Activated B cell treated with CpG ODN at 0.5 μM for 24 hours (primary cell): ENCODE measurements at regions not wholly inside any gene's neighbourhood (a gene's known extent, or its start where the extent isn't known, plus 50 kb on each side); places are given as distances from the start of the nearest gene placed in this dataset.

Source experiments
- ATAC-seq: fragments of 200-7000 bp; cut with Tn5 transposase; one replicate; pipeline ENCODE4 v1.10.0; 2021; ENCODE audit warnings: low read depth, mild to moderate bottlenecking, moderate library complexity
- CTCF ChIA-PET: fragments of 350-600 bp; sonication (Branson Sonifier 250); formaldehyde crosslinking; loops from one replicate; lab custom pipeline; 2021; ENCODE audit warnings: antibody characterized with exemption; lab: Charles Lee
- POLR2A ChIA-PET: fragments of 350-600 bp; sonication (Branson Sonifier 250); formaldehyde crosslinking; loops from one replicate; lab custom pipeline; 2021; ENCODE audit warnings: antibody characterized with exemption; lab: Charles Lee
- DNase-seq: peaks from one replicate; pipeline ENCODE4 v3.0.0; 2022
- H3K27ac Mint-ChIP-seq: one replicate; pipeline ENCODE4 v1.8.0; 2020; ENCODE audit warnings: mixed read lengths
- H3K27me3 Mint-ChIP-seq: one replicate; pipeline ENCODE4 v1.8.0; 2021; ENCODE audit warnings: mixed read lengths
- H3K36me3 Mint-ChIP-seq: one replicate; pipeline ENCODE4 v1.8.0; 2021; ENCODE audit warnings: low read depth, mixed read lengths
- H3K4me1 Mint-ChIP-seq: one replicate; pipeline ENCODE4 v1.8.0; 2021; ENCODE audit warnings: mixed read lengths
- H3K4me3 Mint-ChIP-seq: one replicate; pipeline ENCODE4 v1.8.0; 2020; ENCODE audit warnings: mild to moderate bottlenecking, mixed read lengths
- H3K9me3 Mint-ChIP-seq: one replicate; pipeline ENCODE4 v1.8.0; 2020; ENCODE audit warnings: mixed read lengths
- CTCF ChIP-seq: fragments of 200-600 bp; IDR thresholded peaks from one replicate; pipeline ENCODE4 v1.8.0; 2022; ENCODE audit warnings: antibody characterized with exemption, mild to moderate bottlenecking
- intact Hi-C: fragments of 100-400 bp; cut with micrococcal nuclease; formaldehyde crosslinking; loops from one replicate; pipeline ENCODE4 v1.15.1; 2024

- peaks cover 14% of the 10 kb centered on the region for H3K4me1 Mint-ChIP-seq
- DNase-seq: no peak
- H3K27me3 Mint-ChIP-seq: peaks cover 14% of the 10 kb centered on the region
- no peaks in the 10 kb centered on the region for H3K36me3 Mint-ChIP-seq
- no peaks in the 10 kb centered on the region for H3K9me3 Mint-ChIP-seq
- ChIA-PET POLR2A (interaction anchor here (0.5 kb wide), 1 partner anchor 37 kb away, joined by 4 read pairs; no protein-coding TSS in a partner anchor), CTCF (no interaction called here)
- H3K27ac Mint-ChIP-seq: no peak overlapping the region
- no peak overlapping the region for H3K4me3 Mint-ChIP-seq
- TF ChIP-seq CTCF: no peak
- intact Hi-C loops: no loop called here
- ATAC-seq: no peak
These were observed 177.8 kb upstream of the ARID1B start for GRCh38 chr6:156599366-156599765.

- H3K9me3 Mint-ChIP-seq: peaks cover 2% of the 10 kb centered on the region
- H3K4me3 Mint-ChIP-seq: no peak overlapping the region
- intact Hi-C loops: no loop called here
- H3K27ac Mint-ChIP-seq: peak overlapping the region; percentile 24
- no peak for ATAC-seq
- peaks cover 14% of the 10 kb centered on the region for H3K27me3 Mint-ChIP-seq
- H3K36me3 Mint-ChIP-seq: no peaks in the 10 kb centered on the region
- ChIA-PET POLR2A (interaction anchor here (0.5 to 0.6 kb wide), 3 partner anchors 37 to 361 kb away, joined by 4 read pairs; no protein-coding TSS in a partner anchor), CTCF (no interaction called here)
- H3K4me1 Mint-ChIP-seq: peaks cover 14% of the 10 kb centered on the region
- no peak for DNase-seq
- no peak for TF ChIP-seq CTCF
These were observed 178.4 kb upstream of the ARID1B start for GRCh38 chr6:156598855-156599180.

GRCh38 chr6:156598071-156598854 is 178.9 kb upstream of the ARID1B start:
- DNase-seq (no peak), ATAC-seq (no peak)
- Mint-ChIP-seq H3K27me3 (peaks cover 14% of the 10 kb centered on the region), H3K27ac (no peak overlapping the region), H3K36me3 (no peaks in the 10 kb centered on the region), H3K9me3 (peaks cover 2% of the 10 kb centered on the region), H3K4me1 (peaks cover 14% of the 10 kb centered on the region), H3K4me3 (peak overlapping the region; percentile 3)
- ChIA-PET CTCF (no interaction called here), POLR2A (interaction anchor here (0.5 to 0.6 kb wide), 2 partner anchors 209 to 361 kb away, joined by 4 read pairs; no protein-coding TSS in a partner anchor)
- intact Hi-C loops: no loop called here
- TF ChIP-seq CTCF: no peak

GRCh38 chr6:156597095-156597494 is 180.1 kb upstream of the ARID1B start:
- ATAC-seq (no peak), DNase-seq (no peak)
- peaks cover 2% of the 10 kb centered on the region for H3K9me3 Mint-ChIP-seq
- intact Hi-C loops: no loop called here
- peaks cover 14% of the 10 kb centered on the region for H3K4me1 Mint-ChIP-seq
- peaks cover 14% of the 10 kb centered on the region for H3K27me3 Mint-ChIP-seq
- H3K27ac Mint-ChIP-seq: no peak overlapping the region
- no peaks in the 10 kb centered on the region for H3K36me3 Mint-ChIP-seq
- no peak overlapping the region for H3K4me3 Mint-ChIP-seq
- CTCF ChIA-PET: no interaction called here
- no peak for TF ChIP-seq CTCF
- POLR2A ChIA-PET: interaction anchor here (0.6 kb wide), 1 partner anchor 15 kb away, joined by 6 read pairs; no protein-coding TSS in a partner anchor

- Mint-ChIP-seq H3K27me3 (peaks cover 10% of the 10 kb centered on the region), H3K27ac (no peak overlapping the region), H3K36me3 (no peaks in the 10 kb centered on the region), H3K4me3 (no peak overlapping the region), H3K9me3 (peaks cover 2% of the 10 kb centered on the region), H3K4me1 (peaks cover 11% of the 10 kb centered on the region)
- CTCF ChIA-PET: no interaction called here
- POLR2A ChIA-PET: no interaction called here
- intact Hi-C loops: no loop called here
- ATAC-seq: no peak
- DNase-seq: no peak
- no peak for TF ChIP-seq CTCF
These were observed 181.7 kb upstream of the ARID1B start for GRCh38 chr6:156595476-156595875.
